Lung (tissue), 11 donors: ENCODE measurements at regions not wholly inside any gene's neighbourhood (a gene's known extent, or its start where the extent isn't known, plus 50 kb on each side); places are given as distances from the start of the nearest gene placed in this dataset.

Experiments used
- ATAC-seq: fragments of 200-7000 bp; cut with Tn5 transposase; one replicate; pipeline ENCODE4 v1.9.1; 2020; ENCODE audit warnings: moderate number of reproducible peaks; ENCODE audit not compliant: insufficient read depth, low FRiP score
- DNase-seq, 3 donors: peaks; one replicate each; pipeline ENCODE4 v3.0.0-alpha.2; 2013 to 2017
- H3K27ac ChIP-seq, 2 donors: one replicate each; pipeline ENCODE4 v1.5.1; 2013; ENCODE audit warnings: mild to moderate bottlenecking in 2 of 2, moderate library complexity in 2 of 2, control low read depth in 1 of 2, inconsistent platforms in 1 of 2, low read depth in 1 of 2, low read length in 1 of 2
- H3K27me3 ChIP-seq, 3 donors: one replicate each; pipeline ENCODE4 v1.5.1; 2013; ENCODE audit warnings: low read length in 2 of 3; ENCODE audit not compliant: control insufficient read depth in 3 of 3, insufficient read depth in 3 of 3
- H3K36me3 ChIP-seq, 4 donors: one replicate each; pipeline ENCODE4 v1.5.1; 2013; ENCODE audit warnings: low read length in 4 of 4, mild to moderate bottlenecking in 1 of 4, moderate library complexity in 1 of 4; ENCODE audit not compliant: control insufficient read depth in 4 of 4, insufficient read depth in 4 of 4
- H3K4me1 ChIP-seq, 5 donors: one replicate each; pipeline ENCODE4 v1.5.1; 2013; ENCODE audit warnings: low read length in 5 of 5, mild to moderate bottlenecking in 2 of 5, moderate library complexity in 1 of 5; ENCODE audit not compliant: control insufficient read depth in 5 of 5, insufficient read depth in 5 of 5
- H3K4me3 ChIP-seq: one replicate; pipeline ENCODE4 v1.5.1; 2013; ENCODE audit warnings: mild to moderate bottlenecking, control low read depth, moderate library complexity
- H3K9ac ChIP-seq, 2 donors: one replicate each; pipeline ENCODE4 v1.5.1; 2013; ENCODE audit warnings: low read length in 2 of 2, control low read depth in 1 of 2; ENCODE audit not compliant: insufficient read depth in 1 of 2
- H3K9me3 ChIP-seq, 4 donors: one replicate each; pipeline ENCODE4 v1.5.1; 2013; ENCODE audit warnings: low read length in 3 of 4, mild to moderate bottlenecking in 1 of 4, moderate library complexity in 1 of 4; ENCODE audit not compliant: control insufficient read depth in 4 of 4, insufficient read depth in 3 of 4
- CTCF ChIP-seq: IDR thresholded peaks from 2 replicates; pipeline ENCODE4 v1.5.1; 2012; ENCODE audit warnings: mild to moderate bottlenecking; ENCODE audit errors: control extremely low read depth, extremely low read depth
- WGBS, 2 donors: extraction: QIAGEN DNeasy Blood & Tissue Kit; methylation state at CpG; one replicate each; pipeline ENCODE4 v1.1.7; 2013; 5-methylcytosine and 5-hydroxymethylcytosine counted together
- donor health status: control.
- donor health status: control.
- donor health status: Bipolar disorder and iron deficiency.
- donor health status: healthy.
- donor health status: DM: yes; HTN: yes; CAD: no.

- ATAC-seq (no peak), DNase-seq (no peak)
- TF ChIP-seq CTCF: no peak
- Histone ChIP-seq H3K4me3 (no peak overlapping the region), H3K36me3 (no peaks in the 10 kb centered on the region), H3K27ac (no peak overlapping the region), H3K4me1 (peaks cover 0 to 4% (median 0%) of the 10 kb centered on the region in 5 donors), H3K9me3 (no peaks in the 10 kb centered on the region), H3K9ac (no peak overlapping the region), H3K27me3 (no peaks in the 10 kb centered on the region)
- WGBS, 2 donors: 72 to 73% methylated on average over 11 of the region's 11 CpGs
These were observed 185.8 kb upstream of the UBE3A start for GRCh38 chr15:25624504-25625177.

- TF ChIP-seq CTCF: no peak
These were observed 184.9 kb upstream of the UBE3A start for GRCh38 chr15:25623708-25624107.

GRCh38 chr15:25620466-25620865, 181.6 kb upstream of the UBE3A start:
- ATAC-seq (no peak), DNase-seq (no peak)
- peaks cover 0 to 8% (median 3%) of the 10 kb centered on the region in 5 donors for H3K4me1 ChIP-seq
- H3K9me3 ChIP-seq: no peaks in the 10 kb centered on the region
- H3K36me3 ChIP-seq: no peaks in the 10 kb centered on the region
- no peak overlapping the region for H3K27ac ChIP-seq
- no peaks in the 10 kb centered on the region for H3K27me3 ChIP-seq
- no peak overlapping the region for H3K4me3 ChIP-seq
- 84 to 86% methylated on average over 4 of the region's 4 CpGs for WGBS, 2 donors
- H3K9ac ChIP-seq: no peak overlapping the region
- TF ChIP-seq CTCF: no peak

More at GRCh38 chr15:25623708-25624107, 184.9 kb upstream of the UBE3A start:
- 62 to 80% methylated on average over 5 of the region's 5 CpGs for WGBS, 2 donors
- Histone ChIP-seq H3K36me3 (no peaks in the 10 kb centered on the region), H3K4me1 (peaks cover 0 to 4% (median under 1%) of the 10 kb centered on the region in 5 donors), H3K4me3 (no peak overlapping the region), H3K9ac (no peak overlapping the region), H3K27ac (no peak overlapping the region), H3K9me3 (no peaks in the 10 kb centered on the region), H3K27me3 (no peaks in the 10 kb centered on the region)
- ATAC-seq (no peak), DNase-seq (no peak)

GRCh38 chr15:25619761-25620160, 180.9 kb upstream of the UBE3A start:
- WGBS, 2 donors: 83 to 84% methylated on average over 9 of the region's 9 CpGs
- no peak for ATAC-seq
- no peaks in the 10 kb centered on the region for H3K27me3 ChIP-seq

More at GRCh38 chr15:25619761-25620160, 180.9 kb upstream of the UBE3A start:
- DNase-seq: no peak
- H3K9me3 ChIP-seq: no peaks in the 10 kb centered on the region
- H3K4me1 ChIP-seq: peaks cover 0 to 8% (median 3%) of the 10 kb centered on the region in 5 donors
- no peak for TF ChIP-seq CTCF
- no peak overlapping the region for H3K9ac ChIP-seq
- no peak overlapping the region for H3K4me3 ChIP-seq
- no peak overlapping the region for H3K27ac ChIP-seq
- H3K36me3 ChIP-seq: no peaks in the 10 kb centered on the region
